ENCODE measurements at regions not wholly inside any gene's neighbourhood (a gene's known extent, or its start where the extent isn't known, plus 50 kb on each side); places are given as distances from the start of the nearest gene placed in this dataset.
"Not testable (repeated sequence)": the region's sequence is repeated elsewhere in the genome, so short reads cannot be mapped to it uniquely, and the experiment has no call there.

GRCh38 chr1:189803364-189803763 is 674.3 kb downstream of the BRINP3 start:
- Histone ChIP-seq H3K27ac (no peak overlapping the region), H3K9me3 (peaks cover 0 to 17% (median under 1%) of the 10 kb centered on the region in 8 donors), H3K36me3 (no peaks in the 10 kb centered on the region), H3K4me1 (no peaks in the 10 kb centered on the region), H3K4me3 (no peak overlapping the region), H3K27me3 (replicated peaks in 1 of 7) (no peaks in the 10 kb centered on the region)
- DNase-seq, result no peak
- TF ChIP-seq POLR2AphosphoS5 (IDR thresholded peaks at IDR 0.05), result no peak
- TF ChIP-seq POLR2A (IDR thresholded peaks at IDR 0.05), result no peak
- no peak for TF ChIP-seq CTCF (IDR thresholded peaks at IDR 0.05 in 8 of 11, conservative IDR thresholded peaks at IDR 0.05 in 3 of 11)
- WGBS, 5 donors, result 24 to 58% (median 44%) methylated on average over 2 to 3 of the region's 3 CpGs
- intact Hi-C loops (cut with DNase I; ENCODE audit: low total_unique reads), result no loop called here

- 81 to 94% (median 89%) methylated on average over 2 of the region's 2 CpGs for WGBS, 5 donors
- Histone ChIP-seq H3K27me3 (replicated peaks in 1 of 7) (no peaks in the 10 kb centered on the region), H3K36me3 (no peaks in the 10 kb centered on the region), H3K4me3 (no peak overlapping the region), H3K4me1 (no peaks in the 10 kb centered on the region), H3K9me3 (peaks cover 0 to 11% (median 0%) of the 10 kb centered on the region in 8 donors), H3K27ac (no peak overlapping the region)
- TF ChIP-seq POLR2AphosphoS5 (IDR thresholded peaks at IDR 0.05) (no peak), CTCF (IDR thresholded peaks at IDR 0.05 in 8 of 11, conservative IDR thresholded peaks at IDR 0.05 in 3 of 11) (no peak), POLR2A (IDR thresholded peaks at IDR 0.05) (no peak)
- intact Hi-C loops (cut with DNase I; ENCODE audit: low total_unique reads), result no loop called here
- no peak for DNase-seq
Measured at GRCh38 chr1:189804352-189804751, 673.3 kb downstream of the BRINP3 start.

GRCh38 chr1:189805735-189806134 is 671.9 kb downstream of the BRINP3 start:
- WGBS, 5 donors, result 44 to 58% (median 55%) methylated on average over 3 of the region's 3 CpGs
- H3K36me3 ChIP-seq, result no peaks in the 10 kb centered on the region
- DNase-seq, result no peak
- H3K4me1 ChIP-seq, result no peaks in the 10 kb centered on the region
- H3K9me3 ChIP-seq, result peaks cover 0 to 10% (median 0%) of the 10 kb centered on the region in 8 donors
- no peaks in the 10 kb centered on the region for H3K27me3 ChIP-seq (replicated peaks in 1 of 7)
- TF ChIP-seq CTCF (IDR thresholded peaks at IDR 0.05 in 8 of 11, conservative IDR thresholded peaks at IDR 0.05 in 3 of 11) (no peak), POLR2A (IDR thresholded peaks at IDR 0.05) (no peak), POLR2AphosphoS5 (IDR thresholded peaks at IDR 0.05) (no peak)
- no peak overlapping the region for H3K4me3 ChIP-seq
- no peak overlapping the region for H3K27ac ChIP-seq
- intact Hi-C loops (cut with DNase I; ENCODE audit: low total_unique reads), result no loop called here

GRCh38 chr1:189810639-189811038 is 667.0 kb downstream of the BRINP3 start:
- DNase-seq; H3K4me3 ChIP-seq; intact Hi-C loops (cut with DNase I; ENCODE audit: low total_unique reads); H3K9me3 ChIP-seq; H3K27me3 ChIP-seq (replicated peaks in 1 of 7); H3K4me1 ChIP-seq; H3K36me3 ChIP-seq; H3K27ac ChIP-seq: not testable (repeated sequence)
- 81 to 93% (median 87%) methylated on average over 10 of the region's 10 CpGs for WGBS, 5 donors

GRCh38 chr1:189811960-189812359 is 665.7 kb downstream of the BRINP3 start:
- H3K9me3 ChIP-seq, result no peaks in the 10 kb centered on the region
- H3K27me3 ChIP-seq (replicated peaks in 1 of 7), result no peaks in the 10 kb centered on the region
- WGBS, 5 donors, result 59 to 69% (median 63%) methylated on average over 2 of the region's 2 CpGs
- no peak for DNase-seq
- TF ChIP-seq CTCF (IDR thresholded peaks at IDR 0.05 in 8 of 11, conservative IDR thresholded peaks at IDR 0.05 in 3 of 11) (no peak), POLR2AphosphoS5 (IDR thresholded peaks at IDR 0.05) (no peak), POLR2A (IDR thresholded peaks at IDR 0.05) (no peak)
- intact Hi-C loops (cut with DNase I; ENCODE audit: low total_unique reads), result no loop called here
- H3K36me3 ChIP-seq, result no peaks in the 10 kb centered on the region
- H3K4me1 ChIP-seq, result no peaks in the 10 kb centered on the region
- H3K4me3 ChIP-seq, result no peak overlapping the region
- no peak overlapping the region for H3K27ac ChIP-seq
